Nephron (organoid): ENCODE measurements at regions not wholly inside any gene's neighbourhood (a gene's known extent, or its start where the extent isn't known, plus 50 kb on each side); places are given as distances from the start of the nearest gene placed in this dataset.

Source experiments
- H3K27ac Mint-ChIP-seq, 3 experiments: 2 replicates each; pipeline ENCODE4 v1.8.0; 2020; ENCODE audit warnings: mixed read lengths in 3 of 3, mild to moderate bottlenecking in 2 of 3, moderate library complexity in 1 of 3
- H3K27me3 Mint-ChIP-seq: 2 replicates; pipeline ENCODE4 v1.8.0; 2021; ENCODE audit warnings: low read depth, mild to moderate bottlenecking, moderate library complexity, mixed read lengths
- H3K36me3 Mint-ChIP-seq: 2 replicates; pipeline ENCODE4 v1.8.0; 2020; ENCODE audit warnings: low read depth, mixed read lengths
- H3K4me1 Mint-ChIP-seq: 2 replicates; pipeline ENCODE4 v1.8.0; 2020; ENCODE audit warnings: mixed read lengths
- H3K4me3 Mint-ChIP-seq, 3 experiments: 2 replicates each; pipeline ENCODE4 v1.8.0; 2020; ENCODE audit warnings: mild to moderate bottlenecking in 3 of 3, mixed read lengths in 3 of 3, moderate library complexity in 2 of 3
- H3K9me3 Mint-ChIP-seq: 2 replicates; pipeline ENCODE4 v1.8.0; 2020; ENCODE audit warnings: mixed read lengths
- CTCF ChIP-seq, 3 experiments: fragments of 200-600 bp; sonication (generic); IDR thresholded peaks; one replicate each; pipeline ENCODE4 v1.5.0; 2021; ENCODE audit warnings: antibody characterized with exemption in 3 of 3; ENCODE audit not compliant: unreplicated experiment in 3 of 3

- Mint-ChIP-seq H3K27me3 (peaks cover 26% of the 10 kb centered on the region), H3K4me3 (no peak overlapping the region), H3K27ac (no peak overlapping the region), H3K4me1 (peaks cover 8% of the 10 kb centered on the region), H3K36me3 (no peaks in the 10 kb centered on the region), H3K9me3 (no peaks in the 10 kb centered on the region)
- no peak for TF ChIP-seq CTCF (IDR thresholded peaks at IDR 0.05; ENCODE audit: unreplicated experiment in 3 of 3)
Observed at GRCh38 chr20:50371878-50372769, 138.1 kb upstream of the PTPN1 start.

- H3K9me3 Mint-ChIP-seq = no peaks in the 10 kb centered on the region
- H3K4me3 Mint-ChIP-seq = no peak overlapping the region
- peaks cover 30% of the 10 kb centered on the region for H3K27me3 Mint-ChIP-seq
- H3K4me1 Mint-ChIP-seq = peaks cover 13% of the 10 kb centered on the region
- H3K27ac Mint-ChIP-seq = no peak overlapping the region
- no peak for TF ChIP-seq CTCF (IDR thresholded peaks at IDR 0.05; ENCODE audit: unreplicated experiment in 3 of 3)
- H3K36me3 Mint-ChIP-seq = no peaks in the 10 kb centered on the region
Observed at GRCh38 chr20:50372770-50373088, 137.5 kb upstream of the PTPN1 start.

- Mint-ChIP-seq H3K9me3 (no peaks in the 10 kb centered on the region), H3K4me3 (no peak overlapping the region), H3K36me3 (no peaks in the 10 kb centered on the region), H3K4me1 (peaks cover 22% of the 10 kb centered on the region), H3K27me3 (peaks cover 35% of the 10 kb centered on the region), H3K27ac (no peak overlapping the region)
- TF ChIP-seq CTCF (IDR thresholded peaks at IDR 0.05; ENCODE audit: unreplicated experiment in 3 of 3) = no peak
Observed at GRCh38 chr20:50373674-50374286, 136.4 kb upstream of the PTPN1 start.

GRCh38 chr20:50374541-50375078 lies 135.6 kb upstream of the PTPN1 start:
- no peak for TF ChIP-seq CTCF (IDR thresholded peaks at IDR 0.05; ENCODE audit: unreplicated experiment in 3 of 3)
- no peaks in the 10 kb centered on the region for H3K9me3 Mint-ChIP-seq
- H3K4me3 Mint-ChIP-seq = no peak overlapping the region
- peaks cover 30% of the 10 kb centered on the region for H3K4me1 Mint-ChIP-seq
- H3K36me3 Mint-ChIP-seq = no peaks in the 10 kb centered on the region
- H3K27ac Mint-ChIP-seq = no peak overlapping the region
- H3K27me3 Mint-ChIP-seq = peaks cover 40% of the 10 kb centered on the region

GRCh38 chr20:50376179-50376887 lies 133.8 kb upstream of the PTPN1 start:
- H3K4me1 Mint-ChIP-seq = peaks cover 39% of the 10 kb centered on the region
- no peak overlapping the region for H3K4me3 Mint-ChIP-seq
- no peak for TF ChIP-seq CTCF (IDR thresholded peaks at IDR 0.05; ENCODE audit: unreplicated experiment in 3 of 3)
- H3K36me3 Mint-ChIP-seq = no peaks in the 10 kb centered on the region
- no peak overlapping the region for H3K27ac Mint-ChIP-seq
- peaks cover 47% of the 10 kb centered on the region for H3K27me3 Mint-ChIP-seq
- no peaks in the 10 kb centered on the region for H3K9me3 Mint-ChIP-seq
